IMR-90 (cell line): ENCODE measurements at regions not wholly inside any gene's neighbourhood (a gene's known extent, or its start where the extent isn't known, plus 50 kb on each side); places are given as distances from the start of the nearest gene placed in this dataset.

Experiments used
- ATAC-seq: fragments of 200-7000 bp; cut with Tn5 transposase; 2 replicates; pipeline ENCODE4 v1.9.1; 2020; ENCODE audit warnings: low read depth, mild to moderate bottlenecking, moderate library complexity
- BruUV-seq: library from RNA; stranded (reverse); fragments of 400-500 nt; replicated peaks from 2 replicates; lab custom pipeline; 2021; lab: Mats Ljungman, UMichigan
- CTCF ChIA-PET: fragments of 300-600 bp; formaldehyde crosslinking; extraction: SDS; loops from one replicate; lab custom pipeline; 2021; ENCODE audit warnings: antibody characterized with exemption; lab: Yijun Ruan, JAX
- POLR2A ChIA-PET: fragments of 300-600 bp; sonication (Branson Sonifier 250); formaldehyde crosslinking; loops from one replicate; lab custom pipeline; 2022; ENCODE audit warnings: antibody characterized with exemption; ENCODE audit not compliant: unreplicated experiment; lab: Charles Lee
- DNase-seq: peaks from one replicate; pipeline ENCODE4 v3.0.0; 2013
- H2AFZ ChIP-seq: replicated peaks from 2 replicates; pipeline ENCODE3; 2013; ENCODE audit warnings: low read length, mild to moderate bottlenecking; ENCODE audit not compliant: poor library complexity
- H2AK5ac ChIP-seq: 2 replicates; pipeline ENCODE4 v1.6.1; 2013; ENCODE audit warnings: low read depth, low read length, inconsistent platforms
- H2AK9ac ChIP-seq: replicated peaks from 2 replicates; pipeline ENCODE3; 2013; ENCODE audit warnings: mild to moderate bottlenecking, low read depth, low read length, moderate library complexity; ENCODE audit not compliant: poor library complexity
- H2BK120ac ChIP-seq: 2 replicates; pipeline ENCODE4 v1.6.1; 2013; ENCODE audit warnings: low read depth, low read length, inconsistent platforms
- H2BK15ac ChIP-seq: 3 replicates; pipeline ENCODE4 v1.6.1; 2013; ENCODE audit warnings: low read depth, low read length, inconsistent platforms
- H2BK20ac ChIP-seq: 2 replicates; pipeline ENCODE4 v1.6.1; 2013; ENCODE audit warnings: low read depth, mild to moderate bottlenecking, inconsistent platforms, low read length, moderate library complexity
- H2BK5ac ChIP-seq: 2 replicates; pipeline ENCODE4 v1.6.1; 2013; ENCODE audit warnings: mild to moderate bottlenecking, low read depth, low read length, inconsistent platforms; ENCODE audit not compliant: poor library complexity, severe bottlenecking
- H3K14ac ChIP-seq: replicated peaks from 2 replicates; pipeline ENCODE4 v1.6.1; 2013; ENCODE audit warnings: low read depth, low read length, inconsistent platforms
- H3K18ac ChIP-seq: 2 replicates; pipeline ENCODE4 v1.6.1; 2013; ENCODE audit warnings: low read depth, low read length, control low read depth
- H3K23ac ChIP-seq: 2 replicates; pipeline ENCODE4 v1.6.1; 2013; ENCODE audit warnings: low read depth, low read length, inconsistent platforms
- H3K27ac ChIP-seq: 2 replicates; pipeline ENCODE4 v1.5.1; 2013; ENCODE audit warnings: mild to moderate bottlenecking, control low read depth, low read length; ENCODE audit not compliant: insufficient read depth
- H3K27me3 ChIP-seq: 2 replicates; pipeline ENCODE4 v1.6.1; 2013; ENCODE audit warnings: low read length; ENCODE audit not compliant: control insufficient read depth, insufficient read depth
- H3K36me3 ChIP-seq: 2 replicates; pipeline ENCODE4 v1.6.1; 2013; ENCODE audit warnings: low read length, mixed read lengths; ENCODE audit not compliant: control insufficient read depth, insufficient read depth
- H3K4ac ChIP-seq: 2 replicates; pipeline ENCODE4 v1.6.1; 2013; ENCODE audit warnings: low read depth, low read length, inconsistent platforms
- H3K4me1 ChIP-seq: 2 replicates; pipeline ENCODE4 v1.6.1; 2013; ENCODE audit warnings: low read length, mixed read lengths; ENCODE audit not compliant: control insufficient read depth, insufficient read depth
- H3K4me2 ChIP-seq: 2 replicates; pipeline ENCODE4 v1.6.1; 2013; ENCODE audit warnings: low read depth, mild to moderate bottlenecking, control low read depth, low read length, moderate library complexity
- H3K4me3 ChIP-seq: 2 replicates; pipeline ENCODE4 v1.5.1; 2013; ENCODE audit warnings: low read depth, mild to moderate bottlenecking, control low read depth, low read length, moderate library complexity; ENCODE audit not compliant: insufficient read depth
- H3K56ac ChIP-seq: 2 replicates; pipeline ENCODE4 v1.6.1; 2013; ENCODE audit warnings: low read length, inconsistent platforms; ENCODE audit not compliant: insufficient read depth; ENCODE audit errors: extremely low read depth
- H3K79me1 ChIP-seq, 2 experiments: 2 replicates each; pipeline ENCODE4 v1.6.1; 2013; ENCODE audit warnings: low read length in 2 of 2, inconsistent platforms in 1 of 2, low read depth in 1 of 2
- H3K9ac ChIP-seq: 2 replicates; pipeline ENCODE4 v1.6.1; 2013; ENCODE audit warnings: low read depth, low read length, control low read depth
- H3K9me1 ChIP-seq: 2 replicates; pipeline ENCODE4 v1.6.1; 2013; ENCODE audit warnings: low read length, inconsistent platforms; ENCODE audit not compliant: insufficient read depth
- H3K9me3 ChIP-seq: 2 replicates; pipeline ENCODE4 v1.6.1; 2013; ENCODE audit warnings: low read length; ENCODE audit not compliant: control insufficient read depth, insufficient read depth
- H4K20me1 ChIP-seq: 2 replicates; pipeline ENCODE4 v1.6.1; 2013; ENCODE audit warnings: low read length, inconsistent platforms; ENCODE audit not compliant: insufficient read depth
- H4K5ac ChIP-seq: 2 replicates; pipeline ENCODE4 v1.6.1; 2013; ENCODE audit warnings: mild to moderate bottlenecking, low read depth, low read length, control low read depth
- H4K8ac ChIP-seq, 2 experiments: 2 replicates each; pipeline ENCODE4 v1.6.1; 2013; ENCODE audit warnings: low read depth in 2 of 2, low read length in 2 of 2, control low read depth in 1 of 2, inconsistent platforms in 1 of 2
- H4K91ac ChIP-seq: 2 replicates; pipeline ENCODE4 v1.6.1; 2013; ENCODE audit warnings: low read depth, low read length, inconsistent platforms; ENCODE audit not compliant: insufficient read depth
- BHLHE40 ChIP-seq: fragments of 150-350 bp; IDR thresholded peaks from 2 replicates; pipeline ENCODE4 v1.6.1; 2016; ENCODE audit warnings: mild to moderate bottlenecking, low read depth, low read length
- MAZ ChIP-seq: IDR thresholded peaks from 2 replicates; pipeline ENCODE4 v1.6.1; 2012; ENCODE audit warnings: low read depth, mild to moderate bottlenecking, low read length, improper control_type of control experiment, moderate library complexity, borderline replicate concordance
- WGBS, 2 experiments: methylation state at CpG; one replicate each; pipeline versions ENCODE4 v1.1.5 to v1.1.7; 2013; ENCODE audit warnings: missing lambda C conversion rate in 2 of 2; ENCODE audit not compliant: insufficient read length in 1 of 2; ENCODE audit errors: extremely low coverage in 2 of 2; 5-methylcytosine and 5-hydroxymethylcytosine counted together
- dilution Hi-C: fragments of 300-500 bp; cut with HindIII; formaldehyde crosslinking; loops from one replicate; pipeline ENCODE4 v1.14.3; 2018; ENCODE audit warnings: low sequenced_read_pairs; ENCODE audit not compliant: unreplicated experiment
- in situ Hi-C: fragments of 300-500 bp; cut with MboI; formaldehyde crosslinking; loops from 3 replicates; pipeline ENCODE4 v1.14.3; 2019; ENCODE audit warnings: low sequenced_read_pairs, inconsistent platforms, mixed read lengths
- intact Hi-C: fragments of 100-400 bp; cut with micrococcal nuclease; formaldehyde crosslinking; loops from 2 replicates; pipeline ENCODE4 v1.10.0; 2022

DNA sequence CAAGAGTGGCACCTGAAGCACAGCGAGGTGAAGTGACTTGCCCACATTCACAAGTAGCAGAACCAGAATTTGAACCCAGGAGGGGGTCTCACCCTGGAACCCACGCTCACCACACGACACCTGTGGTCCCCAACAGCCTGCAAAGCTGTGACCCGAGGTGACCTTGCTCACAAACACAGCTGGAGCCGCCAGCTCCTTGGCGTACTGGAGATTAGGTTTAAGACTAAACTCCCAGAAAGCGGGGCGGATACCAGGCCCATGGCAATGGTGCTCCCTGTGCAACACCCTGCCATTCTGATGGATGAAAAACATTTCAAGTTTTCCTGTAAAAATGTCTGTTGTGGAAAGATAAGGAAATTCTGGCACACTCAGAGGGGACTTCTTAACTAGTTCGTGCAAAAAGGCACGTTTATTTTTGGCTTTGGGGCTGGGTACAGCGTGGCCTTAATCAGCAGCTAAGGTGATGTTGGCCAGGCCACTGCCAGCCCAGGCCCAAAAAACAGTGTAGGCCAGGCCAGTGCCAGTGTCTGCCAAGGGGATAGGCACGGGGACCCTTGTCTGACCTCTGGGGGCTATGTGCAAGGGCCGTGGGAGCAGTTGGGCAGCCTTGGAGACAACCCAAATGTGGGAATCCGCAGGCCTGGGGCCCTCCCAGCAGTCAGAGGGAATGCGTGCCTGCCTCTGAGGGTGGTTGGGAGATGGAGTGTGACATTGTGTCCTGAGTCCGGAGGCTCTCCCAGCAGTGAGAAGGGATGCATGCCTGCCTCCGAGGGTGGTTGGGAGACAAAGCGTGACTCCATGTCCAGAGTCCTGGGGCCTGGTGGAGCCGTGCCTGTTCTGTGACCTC is 185.0 kb upstream of the HS6ST1 start:
- no TSS peak for BruUV-seq
- Histone ChIP-seq H3K27me3 (peaks cover 7% of the 10 kb centered on the region; the same call in 1 of the 2 replicates), H3K27ac (no peak overlapping the region), H3K9me3 (no peaks in the 10 kb centered on the region), H2AK9ac (peak overlapping the region; percentile 28), H3K4ac (no peak overlapping the region), H2BK15ac (no peak overlapping the region), H3K18ac (no peak overlapping the region), H3K36me3 (no peaks in the 10 kb centered on the region), H3K79me1 (no peaks in the 10 kb centered on the region), H2AK5ac (no peak overlapping the region), H3K9me1 (peaks cover 2% of the 10 kb centered on the region; the same call in 1 of the 2 replicates), H4K20me1 (no peaks in the 10 kb centered on the region), H3K56ac (no peak overlapping the region), H3K4me2 (no peak overlapping the region), H4K5ac (no peak overlapping the region), H2BK5ac (no peak overlapping the region), H3K4me1 (no peaks in the 10 kb centered on the region), H4K8ac (no peak overlapping the region), H3K23ac (no peak overlapping the region), H3K9ac (no peak overlapping the region), H2AFZ (peak overlapping the region; percentile 58), H3K4me3 (no peak overlapping the region), H2BK120ac (no peak overlapping the region), H3K14ac (no peak overlapping the region), H4K91ac (no peak overlapping the region), H2BK20ac (no peak overlapping the region)
- dilution Hi-C loops, result no loop called here
- ATAC-seq (no peak), DNase-seq (no peak)
- ChIA-PET CTCF (no interaction called here), POLR2A (no interaction called here)
- intact Hi-C loops, result no loop called here
- TF ChIP-seq BHLHE40 (no peak), MAZ (no peak)
- in situ Hi-C loops, result no loop called here
- WGBS, 2 experiments, result 79% methylated on average over 5 of the region's 19 CpGs; no CpG with 5 or more reads in 1 of the 2 experiments
